ENCODE measurements at regions not wholly inside any gene's neighbourhood (a gene's known extent, or its start where the extent isn't known, plus 50 kb on each side); places are given as distances from the start of the nearest gene placed in this dataset.

- no peak for TF ChIP-seq CTCF (IDR thresholded peaks at IDR 0.05)
These were observed 231.6 kb upstream of the TAS2R1 start for GRCh38 chr5:9861666-9862256.

GRCh38 chr5:9859808-9860207 is 229.7 kb upstream of the TAS2R1 start:
- no peak for TF ChIP-seq CTCF (IDR thresholded peaks at IDR 0.05)

GRCh38 chr5:9858043-9858442 is 227.9 kb upstream of the TAS2R1 start:
- TF ChIP-seq CTCF (IDR thresholded peaks at IDR 0.05): no peak

GRCh38 chr5:9853309-9853708 is 223.2 kb upstream of the TAS2R1 start:
- TF ChIP-seq CTCF (IDR thresholded peaks at IDR 0.05): no peak

- no peak for TF ChIP-seq CTCF (IDR thresholded peaks at IDR 0.05)
These were observed 222.5 kb upstream of the TAS2R1 start for GRCh38 chr5:9852671-9853070.

- no peak for TF ChIP-seq CTCF (IDR thresholded peaks at IDR 0.05)
These were observed 221.3 kb upstream of the TAS2R1 start for GRCh38 chr5:9851458-9851857.

GRCh38 chr5:9850456-9850855 is 220.3 kb upstream of the TAS2R1 start:
- TF ChIP-seq CTCF (IDR thresholded peaks at IDR 0.05): no peak

GRCh38 chr5:9847631-9848030 is 217.5 kb upstream of the TAS2R1 start:
- no peak for TF ChIP-seq CTCF (IDR thresholded peaks at IDR 0.05)

Data from LNCAP (cell line).